Activated CD4-positive, CD25-positive, alpha-beta regulatory T cell treated with anti-CD3 and anti-CD28 coated beads, Interleukin-2, amount 50 U/mL, for 24 hours (primary cell): ENCODE measurements at regions not wholly inside any gene's neighbourhood (a gene's known extent, or its start where the extent isn't known, plus 50 kb on each side); places are given as distances from the start of the nearest gene placed in this dataset.
"Not testable (repeated sequence)": the region's sequence is repeated elsewhere in the genome, so short reads cannot be mapped to it uniquely, and the experiment has no call there.

ENCODE experiments used
- ATAC-seq, 2 donors: fragments of 150-1000 bp; cut with Tn5 transposase; one replicate each; pipeline ENCODE4 v1.10.0; 2021; ENCODE audit warnings: mild to moderate bottlenecking in 1 of 2, moderate library complexity in 1 of 2

DNA sequence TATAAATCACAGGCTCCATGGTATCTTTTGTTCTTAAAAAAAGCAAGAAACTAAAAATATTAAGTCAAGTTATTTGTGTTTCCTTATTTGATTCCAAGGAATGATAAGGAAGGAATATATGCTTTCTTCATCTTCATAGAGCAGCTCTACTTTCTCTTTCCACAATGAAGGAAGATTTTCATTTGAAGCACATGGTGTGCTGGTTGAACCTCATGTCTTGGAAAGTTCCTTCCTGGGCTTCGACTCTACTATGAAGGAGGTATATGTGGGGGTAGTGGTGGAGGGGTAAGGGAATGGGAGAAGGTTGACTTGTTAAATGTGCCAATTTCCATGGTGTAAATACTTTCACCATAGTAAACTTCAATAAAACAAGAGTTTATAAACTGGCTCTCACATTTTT lies 698.0 kb downstream of the CETN3 start:
- ATAC-seq = no peak

GRCh38 chr5:89710006-89710405 lies 699.5 kb downstream of the CETN3 start:
- no peak for ATAC-seq

- ATAC-seq = no peak
These were observed 701.7 kb downstream of the CETN3 start for GRCh38 chr5:89707891-89708290.

DNA sequence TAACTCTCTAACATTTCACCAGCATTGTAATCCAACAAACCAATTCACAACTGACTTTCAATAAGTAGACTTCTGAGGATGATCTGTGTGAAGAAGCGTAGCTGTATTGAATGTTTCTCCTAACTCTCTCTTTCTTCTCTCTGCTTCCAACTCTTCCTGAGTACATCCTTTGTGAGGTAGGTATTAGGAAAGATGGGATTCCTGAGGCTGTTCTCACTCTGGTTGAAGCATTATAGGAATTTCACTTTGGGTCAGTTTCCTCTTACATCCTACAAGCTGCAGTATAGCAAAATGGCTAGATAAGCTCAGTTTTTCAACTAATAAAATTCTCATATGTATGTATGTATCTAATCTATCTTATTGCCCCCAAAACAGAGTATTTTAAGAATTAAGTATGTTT lies 702.8 kb downstream of the CETN3 start:
- no peak for ATAC-seq

DNA sequence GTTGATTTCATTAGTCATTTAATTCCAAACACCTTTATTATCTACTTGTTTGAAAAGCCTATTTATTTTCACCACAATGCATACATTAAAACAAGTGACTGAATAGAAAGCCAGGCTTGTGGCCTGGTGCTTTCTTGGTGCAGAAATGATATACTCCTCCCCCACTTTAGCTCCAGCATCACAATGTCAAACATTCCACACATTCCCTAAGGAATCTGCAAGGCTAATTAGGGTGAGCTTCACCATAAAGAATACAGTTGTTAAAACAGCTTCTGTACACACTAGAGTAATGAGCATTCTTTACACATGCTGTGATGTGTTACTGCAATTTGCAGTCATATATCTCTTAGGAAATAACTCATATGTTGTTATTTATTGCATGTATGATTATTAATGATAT lies 705.7 kb downstream of the CETN3 start:
- ATAC-seq = no peak

- no peak for ATAC-seq
These were observed 711.5 kb downstream of the CETN3 start for GRCh38 chr5:89698028-89698427.

DNA sequence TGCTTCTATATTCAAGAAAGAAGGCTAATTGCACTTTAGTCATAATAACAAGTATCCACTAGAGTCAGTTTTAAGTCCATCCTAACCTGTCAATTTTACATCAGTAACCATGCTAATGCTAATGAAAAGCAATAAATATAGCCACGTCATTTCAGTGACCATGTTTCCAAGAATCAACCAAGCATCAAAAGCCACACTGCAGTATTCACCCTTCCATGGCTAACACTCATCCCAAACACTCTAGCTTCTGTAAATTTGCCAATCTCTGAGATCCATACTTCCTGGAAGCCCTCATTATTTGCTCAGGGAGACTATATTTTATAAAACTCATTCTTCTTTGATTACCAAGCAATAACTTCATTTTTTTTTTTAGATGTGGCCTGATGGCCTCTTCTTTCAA lies 712.0 kb downstream of the CETN3 start:
- ATAC-seq = no peak

DNA sequence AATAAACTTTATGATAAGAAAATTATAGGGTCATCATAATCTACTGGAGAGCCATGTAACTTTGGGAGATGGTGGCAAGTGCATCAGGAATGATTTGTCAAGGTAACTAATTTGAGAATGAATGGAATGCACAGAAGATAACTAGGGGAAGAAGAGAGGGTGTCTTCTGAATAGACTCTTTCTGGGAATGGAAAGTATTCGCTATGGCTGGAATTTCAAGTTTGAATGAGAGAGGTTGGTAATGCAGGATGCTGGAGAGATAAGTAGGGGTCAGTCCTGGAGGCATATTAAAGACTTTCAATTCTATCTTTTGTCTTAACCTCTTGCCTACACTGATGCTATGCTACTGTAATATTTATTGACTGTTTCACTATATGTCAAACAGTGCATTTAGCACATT lies 714.2 kb downstream of the CETN3 start:
- ATAC-seq = no peak

DNA sequence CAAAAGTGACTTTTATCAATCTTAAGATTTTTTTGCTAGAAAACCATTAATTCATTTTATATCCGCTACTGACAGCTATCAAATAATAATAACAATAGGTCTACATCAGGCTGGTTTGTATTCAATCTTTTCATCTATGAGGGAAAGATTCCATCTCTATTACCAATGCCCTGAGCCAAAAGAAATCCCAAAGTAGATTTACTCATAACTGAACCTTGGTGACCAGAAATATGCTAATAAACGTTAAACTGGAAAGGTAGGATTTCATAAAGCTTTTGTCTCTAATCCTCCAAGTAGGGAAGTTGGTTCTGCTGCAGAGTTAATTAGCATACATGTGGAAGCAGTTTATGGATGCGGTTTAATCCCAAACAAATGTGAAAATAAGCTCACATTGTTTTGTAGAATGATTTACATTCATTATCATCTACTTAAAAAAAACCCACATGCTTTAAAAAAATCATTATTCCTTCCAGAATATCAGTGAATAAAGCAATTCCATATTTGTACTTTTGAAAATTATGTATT lies 715.5 kb downstream of the CETN3 start:
- no peak for ATAC-seq

- no peak for ATAC-seq
These were observed 719.2 kb downstream of the CETN3 start for GRCh38 chr5:89690331-89690730.

DNA sequence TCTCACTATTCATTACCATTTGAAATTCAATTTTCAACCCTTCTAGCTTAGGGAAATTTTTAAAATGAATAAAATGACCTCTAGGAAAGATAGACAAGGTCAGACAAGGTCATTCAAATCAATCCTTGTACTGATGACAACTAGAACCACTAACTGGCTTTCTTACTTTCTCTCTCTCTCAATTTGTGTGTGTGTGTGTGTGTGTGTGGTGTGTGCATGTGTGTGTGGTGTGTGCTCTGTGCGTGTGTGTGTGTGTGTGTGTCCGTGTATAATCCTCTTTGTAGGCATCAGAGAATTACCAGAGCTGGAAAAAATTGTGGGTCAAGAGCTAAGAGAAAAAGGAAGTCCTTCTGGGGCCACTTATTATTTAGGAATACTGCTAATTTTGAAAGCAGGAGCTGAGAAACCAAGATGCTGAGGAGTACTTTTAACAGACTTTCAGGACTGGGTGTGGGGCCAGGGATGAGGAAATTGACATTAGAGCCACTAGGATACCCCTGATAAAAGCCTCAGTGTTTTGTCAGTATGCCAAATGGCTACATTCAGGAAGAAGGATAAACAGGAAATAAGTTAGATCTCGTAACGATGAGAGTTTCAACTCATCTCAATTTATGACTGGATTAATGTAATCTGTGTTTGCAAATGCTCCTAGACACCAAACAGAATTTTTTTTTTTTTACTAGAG lies 723.3 kb downstream of the CETN3 start:
- ATAC-seq = no peak

DNA sequence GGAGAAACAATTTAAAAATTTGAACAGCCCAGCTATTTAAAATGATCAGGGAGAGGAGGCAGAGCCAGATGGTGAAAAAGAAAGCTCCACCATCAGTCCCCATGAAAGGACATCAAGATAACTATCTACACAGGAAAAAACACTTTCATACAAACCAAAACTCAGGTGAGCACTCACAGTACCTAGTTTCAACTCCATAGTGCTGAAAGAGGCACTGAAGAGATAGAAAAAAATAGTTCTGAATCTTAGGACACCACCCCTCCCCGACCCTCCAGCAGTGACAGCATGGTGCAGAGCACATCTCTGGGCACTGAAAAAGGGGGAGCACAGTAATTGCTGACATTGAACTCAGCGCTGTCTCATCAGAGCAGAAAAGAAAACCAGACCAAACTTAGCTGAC lies 732.9 kb downstream of the CETN3 start:
- ATAC-seq = no peak

GRCh38 chr5:89673019-89673418 lies 736.5 kb downstream of the CETN3 start:
- ATAC-seq = no peak

- ATAC-seq = no peak
These were observed 740.7 kb downstream of the CETN3 start for GRCh38 chr5:89668821-89669220.

GRCh38 chr5:89662499-89662898 lies 747.1 kb downstream of the CETN3 start:
- no peak for ATAC-seq

DNA sequence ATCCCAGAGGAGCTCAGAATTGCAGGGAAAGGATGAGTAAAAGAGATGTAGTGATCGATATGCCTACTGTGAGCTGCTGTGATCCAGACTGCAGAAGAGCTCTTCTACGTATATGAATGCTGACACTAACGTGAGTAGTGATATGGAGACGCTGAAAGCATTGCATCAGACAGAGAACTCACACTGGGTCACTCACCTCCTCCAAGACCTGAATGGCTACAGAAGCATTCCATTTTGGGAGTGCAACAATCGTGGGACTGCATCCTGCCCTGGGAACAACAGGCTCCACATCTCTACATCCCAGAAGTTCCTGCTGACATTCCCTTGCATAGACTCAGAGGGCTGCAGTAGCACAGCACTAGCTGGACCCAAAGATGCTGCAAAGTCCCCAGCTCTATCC lies 755.9 kb upstream of the MEF2C start:
- ATAC-seq = no peak

DNA sequence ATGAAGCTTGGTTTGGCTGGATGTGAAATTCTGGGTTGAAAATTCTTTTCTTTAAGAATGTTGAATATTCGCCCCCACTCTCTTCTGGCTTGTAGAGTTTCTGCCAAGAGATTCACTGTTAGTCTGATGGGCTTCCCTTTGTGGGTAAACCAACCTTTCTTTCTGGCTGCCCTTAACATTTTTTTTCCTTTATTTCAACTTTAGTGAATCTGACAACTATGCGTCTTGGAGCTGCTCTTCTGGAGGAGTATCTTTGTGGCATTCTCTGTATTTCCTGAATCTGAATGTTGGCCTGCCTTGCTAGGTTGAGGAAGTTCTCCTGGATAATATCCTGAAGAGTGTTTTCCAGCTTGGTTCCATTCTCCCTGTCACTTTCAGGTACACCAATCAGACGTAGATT lies 751.2 kb upstream of the MEF2C start:
- ATAC-seq = not testable (repeated sequence)

DNA sequence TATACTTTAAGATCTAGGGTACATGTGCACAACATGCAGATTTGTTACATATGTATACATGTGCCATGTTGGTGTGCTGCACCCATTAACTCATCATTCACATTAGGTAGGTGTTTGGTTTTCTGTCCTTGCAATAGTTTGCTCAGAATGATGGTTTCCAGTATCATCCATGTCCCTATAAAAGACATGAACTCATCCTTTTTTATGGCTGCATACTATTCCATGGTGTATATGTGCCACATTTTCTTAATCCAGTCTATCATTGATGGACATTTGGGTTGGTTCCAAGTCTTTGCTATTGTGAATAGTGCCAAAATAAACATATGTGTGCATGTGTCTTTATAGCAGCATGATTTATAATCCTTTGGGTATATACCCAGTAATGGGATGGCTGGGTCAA lies 747.1 kb upstream of the MEF2C start:
- not testable (repeated sequence) for ATAC-seq

- no peak for ATAC-seq
These were observed 746.1 kb upstream of the MEF2C start for GRCh38 chr5:89628876-89629635.

GRCh38 chr5:89615839-89616518 lies 733.0 kb upstream of the MEF2C start:
- no peak for ATAC-seq

DNA sequence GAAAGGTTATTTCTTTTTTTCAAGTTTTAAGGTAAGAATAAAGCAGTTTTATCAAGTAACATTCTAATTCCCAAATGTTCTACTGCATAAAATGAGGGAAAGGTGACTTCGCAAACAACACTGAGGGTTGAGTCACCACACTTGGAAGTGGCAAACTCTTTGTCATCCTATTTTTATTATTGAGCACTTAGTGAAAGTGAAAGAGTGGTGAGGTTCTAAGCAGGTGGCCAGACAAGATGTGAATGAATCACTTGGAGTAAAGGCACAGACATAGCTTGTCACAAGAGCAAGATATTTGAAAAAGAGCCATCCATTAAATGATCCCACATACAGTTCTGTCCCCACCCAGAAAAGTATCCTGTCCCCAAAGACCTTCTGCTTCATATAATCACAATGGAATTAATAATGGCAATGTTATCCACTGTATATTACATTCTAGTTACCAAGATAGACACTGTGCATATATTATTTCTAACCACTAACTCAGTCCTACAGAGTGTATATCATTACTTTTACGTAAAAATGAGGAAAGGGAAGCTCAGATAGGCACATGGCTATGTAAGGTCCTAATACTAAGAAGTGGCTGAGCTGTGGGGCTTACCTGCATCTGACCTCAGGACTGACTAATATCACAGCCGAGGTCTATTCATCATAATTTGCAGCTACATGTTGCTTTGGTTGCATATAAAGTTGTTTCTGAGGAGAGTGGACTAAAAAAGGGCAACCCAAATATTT lies 730.4 kb upstream of the MEF2C start:
- ATAC-seq = no peak

DNA sequence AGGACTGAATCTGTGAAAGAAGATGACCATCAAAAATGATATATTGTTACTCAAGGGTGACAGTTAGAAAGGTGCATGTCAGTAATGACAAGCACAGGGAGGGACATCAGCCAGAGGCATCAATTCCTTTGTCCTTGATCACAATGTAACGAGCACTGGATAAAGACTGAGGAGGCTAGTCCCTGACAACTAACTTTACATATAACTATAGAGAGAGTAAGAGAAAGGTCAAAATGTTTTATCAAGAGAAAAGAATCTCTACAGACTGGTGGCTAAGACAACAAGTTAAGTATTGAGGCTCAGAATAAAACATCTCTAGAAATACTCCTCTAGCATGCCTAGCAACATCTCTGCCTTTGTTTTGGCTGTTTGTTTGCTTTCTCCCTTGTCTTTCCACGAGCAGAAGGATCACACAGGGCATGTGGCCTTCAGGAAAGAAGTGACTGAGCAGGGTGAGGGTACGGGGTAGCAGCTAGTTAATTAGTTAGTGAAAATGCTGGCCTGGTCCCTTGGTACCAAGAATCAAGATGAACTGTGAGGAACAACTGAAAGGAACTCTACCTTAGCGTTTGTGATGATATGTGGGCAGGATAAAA lies 724.1 kb upstream of the MEF2C start:
- ATAC-seq = no peak

GRCh38 chr5:89604342-89604741 lies 721.4 kb upstream of the MEF2C start:
- ATAC-seq = no peak
